ENCODE measurements at regions not wholly inside any gene's neighbourhood (a gene's known extent, or its start where the extent isn't known, plus 50 kb on each side); places are given as distances from the start of the nearest gene placed in this dataset.
"Not testable (repeated sequence)": the region's sequence is repeated elsewhere in the genome, so short reads cannot be mapped to it uniquely, and the experiment has no call there.

DNA sequence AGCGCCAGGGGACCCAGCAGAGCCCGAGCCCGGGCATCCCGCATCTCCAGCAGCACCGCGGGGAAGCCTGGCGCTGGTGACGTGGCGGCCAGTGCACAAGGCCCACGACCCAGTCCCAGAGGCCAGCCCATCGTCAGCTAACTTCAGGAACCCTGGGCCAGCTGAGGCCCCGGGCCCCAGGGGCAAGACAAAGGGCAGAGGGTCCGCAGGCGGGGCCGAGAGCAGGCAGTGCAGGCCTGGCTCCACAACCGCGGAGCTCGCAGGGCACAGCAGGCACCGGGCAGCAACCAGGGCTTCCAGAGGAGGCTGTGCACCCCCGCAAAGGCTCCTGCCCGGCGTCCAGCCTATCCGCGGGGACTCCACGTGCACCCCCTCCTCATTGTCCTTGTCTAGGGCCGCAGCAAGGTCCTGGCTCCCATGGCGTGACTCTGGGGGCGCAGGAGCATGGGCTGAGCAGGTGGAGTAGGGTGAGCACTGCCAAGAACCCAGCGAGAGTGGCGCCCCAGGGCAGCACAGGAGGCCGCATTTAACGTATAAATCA lies 352.5 kb downstream of the KCNJ18 start:
- not testable (repeated sequence) for DNase-seq (ENCODE audit: low read depth); H3K4me3 ChIP-seq (replicated peaks; ENCODE audit: low read depth, low read length)

DNA sequence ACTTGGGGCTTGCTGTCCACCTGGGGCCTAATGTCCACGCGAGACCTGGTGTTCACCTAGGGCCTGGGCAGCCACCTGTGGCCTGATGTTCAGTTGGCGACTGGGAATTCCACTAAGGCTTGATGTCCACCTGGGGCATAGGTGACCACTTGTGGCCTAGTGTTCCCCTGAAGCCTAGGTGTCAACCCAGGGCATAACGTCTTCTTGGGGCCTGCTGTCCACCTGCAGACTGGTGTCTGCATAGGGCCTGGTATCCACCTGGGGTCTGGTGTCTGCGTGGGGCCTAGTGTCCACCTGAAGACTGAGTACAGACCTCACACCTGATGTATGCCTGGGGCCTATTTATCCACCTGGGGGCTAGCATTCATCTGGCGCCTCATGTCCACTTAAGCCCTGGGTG lies 355.2 kb downstream of the KCNJ18 start:
- not testable (repeated sequence) for DNase-seq (ENCODE audit: low read depth); H3K4me3 ChIP-seq (replicated peaks; ENCODE audit: low read depth, low read length)

DNA sequence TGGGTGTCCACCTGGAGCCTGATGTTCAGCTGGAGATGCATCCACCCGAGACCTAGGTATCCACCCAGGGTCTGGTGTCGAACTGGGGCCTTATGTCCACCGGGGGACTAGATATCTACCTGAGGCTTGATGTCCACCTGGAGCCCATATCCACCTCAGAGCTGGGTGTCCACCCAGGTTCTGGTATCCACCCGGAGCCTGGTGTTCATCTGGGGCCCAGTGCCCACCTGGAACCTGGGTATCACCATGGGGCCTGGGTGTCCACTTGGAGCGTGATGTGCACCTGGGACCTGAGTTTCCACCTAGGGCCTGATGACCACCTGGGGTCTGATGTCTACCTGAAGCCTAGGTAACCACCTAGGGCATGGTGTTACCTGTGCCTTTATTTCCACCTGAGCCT lies 355.9 kb downstream of the KCNJ18 start:
- not testable (repeated sequence) for DNase-seq (ENCODE audit: low read depth); H3K4me3 ChIP-seq (replicated peaks; ENCODE audit: low read depth, low read length)

- not testable (repeated sequence) for H3K4me3 ChIP-seq (replicated peaks; ENCODE audit: low read depth, low read length); DNase-seq (ENCODE audit: low read depth)
Measured at GRCh38 chr17:22050766-22051165, 358.4 kb downstream of the KCNJ18 start.

DNA sequence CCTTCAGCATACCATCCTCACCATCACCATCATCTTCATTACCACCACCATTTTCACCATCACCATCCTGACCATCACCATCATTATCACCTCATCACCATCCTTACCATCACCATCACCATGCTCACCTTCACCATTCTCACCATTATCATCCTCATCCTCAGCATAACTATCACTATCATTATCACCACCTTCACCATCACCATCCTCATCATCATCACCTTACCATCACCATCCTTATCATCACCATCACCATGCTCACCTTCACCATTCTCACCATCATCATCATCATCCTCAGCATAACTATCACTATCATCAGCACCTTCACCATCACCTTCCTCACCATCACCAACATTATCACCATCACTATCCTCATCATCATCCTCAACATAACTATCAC lies 360.4 kb downstream of the KCNJ18 start:
- H3K4me3 ChIP-seq (replicated peaks; ENCODE audit: low read depth, low read length); DNase-seq (ENCODE audit: low read depth): not testable (repeated sequence)

GRCh38 chr17:22056566-22056965 lies 364.2 kb downstream of the KCNJ18 start:
- not testable (repeated sequence) for H3K4me3 ChIP-seq (replicated peaks; ENCODE audit: low read depth, low read length); DNase-seq (ENCODE audit: low read depth)

DNA sequence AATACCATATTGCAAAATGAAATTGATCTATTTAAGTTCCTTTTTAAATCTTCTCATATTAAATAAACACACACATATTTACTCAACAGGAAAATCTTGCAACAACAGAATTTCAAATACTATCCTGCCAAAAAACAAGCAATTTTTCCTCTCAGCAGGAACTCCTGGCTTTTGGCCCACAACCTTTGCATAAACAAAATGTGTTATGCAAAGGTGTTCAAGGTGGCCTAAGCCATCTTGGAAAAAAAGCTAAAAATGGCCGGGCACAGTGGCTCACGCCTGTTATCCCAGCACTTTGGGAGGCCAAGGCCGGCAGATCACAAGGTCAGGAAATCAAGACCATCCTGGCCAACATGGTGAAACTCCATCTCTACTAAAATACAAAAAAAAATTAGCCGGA lies 383.6 kb downstream of the KCNJ18 start:
- not testable (repeated sequence) for DNase-seq (ENCODE audit: low read depth); H3K4me3 ChIP-seq (replicated peaks; ENCODE audit: low read depth, low read length)

DNA sequence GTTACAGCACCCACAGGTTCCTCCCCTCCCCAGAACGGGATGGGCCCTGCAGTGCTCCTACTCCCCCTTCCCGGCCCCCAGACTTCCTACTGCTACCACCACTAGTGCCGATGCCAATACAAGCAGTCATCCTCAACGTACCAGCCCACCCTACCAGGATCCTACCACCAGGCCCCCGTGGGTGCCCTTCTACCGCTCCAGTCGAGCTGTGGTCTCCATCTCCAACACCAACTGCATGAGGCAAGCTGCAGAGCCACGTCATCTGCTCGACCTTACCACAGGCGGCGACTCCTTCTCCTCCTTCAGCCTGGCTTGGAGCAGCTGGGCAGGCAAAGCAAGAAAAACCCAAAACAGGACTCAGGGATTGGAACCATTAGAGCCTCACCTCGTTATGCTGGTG lies 396.3 kb downstream of the KCNJ18 start:
- not testable (repeated sequence) for DNase-seq (ENCODE audit: low read depth); H3K4me3 ChIP-seq (replicated peaks; ENCODE audit: low read depth, low read length)

DNA sequence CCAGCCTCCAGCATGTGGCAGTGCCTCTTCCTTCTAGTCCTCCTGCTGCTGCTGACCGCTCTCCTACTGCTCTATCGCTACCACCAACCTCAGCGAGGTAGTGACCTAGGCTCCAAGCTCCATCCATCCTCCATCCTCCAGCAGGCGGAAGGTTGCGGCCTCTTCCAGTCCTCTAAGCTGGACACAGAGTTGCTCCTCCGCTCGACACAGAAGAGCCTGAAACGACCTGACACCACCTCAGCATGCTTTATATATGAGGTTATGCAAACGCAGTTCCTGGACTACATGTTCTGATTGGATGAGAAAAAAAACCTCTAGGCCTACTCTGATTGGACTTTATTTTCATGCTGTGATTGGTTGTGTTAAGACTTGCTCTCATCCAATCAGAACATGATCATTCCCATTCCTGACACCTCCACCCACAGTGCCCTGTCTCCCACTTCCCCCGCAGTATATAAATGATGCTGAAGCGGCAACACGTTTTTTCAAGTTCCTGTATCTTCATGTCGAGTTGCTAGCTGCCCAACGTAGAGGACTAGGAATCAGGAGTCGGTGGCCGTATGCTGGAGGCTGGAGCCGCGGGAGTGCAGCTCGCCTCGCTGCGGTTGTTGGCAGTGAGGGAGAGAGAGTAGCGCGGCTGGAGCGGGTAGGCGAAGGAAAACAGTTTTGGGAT lies 398.1 kb downstream of the KCNJ18 start:
- DNase-seq (ENCODE audit: low read depth): no peak
- no peak overlapping the region for H3K4me3 ChIP-seq (replicated peaks; ENCODE audit: low read depth, low read length)
- TF ChIP-seq, protein P1, sequence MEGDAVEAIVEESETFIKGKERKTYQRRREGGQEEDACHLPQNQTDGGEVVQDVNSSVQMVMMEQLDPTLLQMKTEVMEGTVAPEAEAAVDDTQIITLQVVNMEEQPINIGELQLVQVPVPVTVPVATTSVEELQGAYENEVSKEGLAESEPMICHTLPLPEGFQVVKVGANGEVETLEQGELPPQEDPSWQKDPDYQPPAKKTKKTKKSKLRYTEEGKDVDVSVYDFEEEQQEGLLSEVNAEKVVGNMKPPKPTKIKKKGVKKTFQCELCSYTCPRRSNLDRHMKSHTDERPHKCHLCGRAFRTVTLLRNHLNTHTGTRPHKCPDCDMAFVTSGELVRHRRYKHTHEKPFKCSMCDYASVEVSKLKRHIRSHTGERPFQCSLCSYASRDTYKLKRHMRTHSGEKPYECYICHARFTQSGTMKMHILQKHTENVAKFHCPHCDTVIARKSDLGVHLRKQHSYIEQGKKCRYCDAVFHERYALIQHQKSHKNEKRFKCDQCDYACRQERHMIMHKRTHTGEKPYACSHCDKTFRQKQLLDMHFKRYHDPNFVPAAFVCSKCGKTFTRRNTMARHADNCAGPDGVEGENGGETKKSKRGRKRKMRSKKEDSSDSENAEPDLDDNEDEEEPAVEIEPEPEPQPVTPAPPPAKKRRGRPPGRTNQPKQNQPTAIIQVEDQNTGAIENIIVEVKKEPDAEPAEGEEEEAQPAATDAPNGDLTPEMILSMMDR (IDR thresholded peaks at IDR 0.05; ENCODE audit: low read length, missing control alignments): no peak

DNA sequence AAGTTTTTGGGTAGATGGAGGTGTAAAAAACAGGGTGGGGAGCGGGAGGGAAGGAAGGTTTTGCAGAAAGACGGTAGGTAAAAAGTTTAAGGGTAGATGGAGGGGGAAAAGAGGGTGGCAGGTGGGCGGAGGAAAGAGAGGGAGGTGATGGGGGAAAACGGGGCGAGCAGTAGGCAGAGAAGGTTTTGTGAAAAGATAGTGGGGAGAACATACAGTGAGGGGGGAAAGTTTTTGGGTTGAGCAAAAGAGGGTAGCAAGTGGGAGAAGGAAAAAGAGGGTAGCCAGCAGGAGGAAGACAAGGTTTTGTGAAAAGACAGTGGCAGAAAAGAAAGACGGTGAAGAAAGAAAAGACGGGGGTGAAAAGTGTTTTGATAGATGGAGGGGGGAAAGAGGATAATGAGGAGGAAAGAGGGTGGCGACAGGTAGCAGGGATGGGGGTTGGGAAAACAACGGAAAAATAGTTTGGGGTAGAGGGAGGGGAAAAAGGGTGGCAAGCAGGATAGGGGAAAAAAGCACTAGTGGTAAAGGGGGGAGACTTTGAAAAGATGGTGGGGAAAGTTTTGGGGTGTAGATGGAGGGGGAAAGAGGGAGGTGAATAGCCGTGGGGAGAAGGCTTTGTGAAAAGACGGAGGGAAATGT lies 398.8 kb downstream of the KCNJ18 start:
- not testable (repeated sequence) for H3K4me3 ChIP-seq (replicated peaks; ENCODE audit: low read depth, low read length); DNase-seq (ENCODE audit: low read depth)

GRCh38 chr17:22091840-22092239 lies 399.5 kb downstream of the KCNJ18 start:
- not testable (repeated sequence) for DNase-seq (ENCODE audit: low read depth); H3K4me3 ChIP-seq (replicated peaks; ENCODE audit: low read depth, low read length)

DNA sequence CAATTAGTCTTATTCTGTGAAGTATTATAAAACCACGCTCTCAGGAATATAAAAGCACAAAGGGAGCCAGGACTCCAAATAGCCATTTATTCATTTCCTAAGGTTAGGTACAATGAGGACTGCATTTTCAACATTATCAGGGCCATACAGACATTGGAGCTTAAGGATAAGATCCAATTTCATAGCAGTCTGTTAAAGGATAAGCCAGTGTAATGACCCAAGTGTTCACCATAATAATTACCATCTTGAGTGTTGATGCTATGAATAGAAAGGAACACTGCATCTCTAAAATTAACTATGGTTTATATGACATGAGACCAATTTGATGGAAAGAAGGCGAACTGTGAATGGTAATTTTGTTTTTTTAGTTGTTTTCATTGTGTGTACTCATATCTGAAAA lies 403.1 kb downstream of the KCNJ18 start:
- not testable (repeated sequence) for H3K4me3 ChIP-seq (replicated peaks; ENCODE audit: low read depth, low read length)

GRCh38 chr17:22099633-22100032 lies 407.3 kb downstream of the KCNJ18 start:
- not testable (repeated sequence) for H3K4me3 ChIP-seq (replicated peaks; ENCODE audit: low read depth, low read length); DNase-seq (ENCODE audit: low read depth)

More for the DNA sequence above, 403.1 kb downstream of the KCNJ18 start:
- not testable (repeated sequence) for DNase-seq (ENCODE audit: low read depth)

DNA sequence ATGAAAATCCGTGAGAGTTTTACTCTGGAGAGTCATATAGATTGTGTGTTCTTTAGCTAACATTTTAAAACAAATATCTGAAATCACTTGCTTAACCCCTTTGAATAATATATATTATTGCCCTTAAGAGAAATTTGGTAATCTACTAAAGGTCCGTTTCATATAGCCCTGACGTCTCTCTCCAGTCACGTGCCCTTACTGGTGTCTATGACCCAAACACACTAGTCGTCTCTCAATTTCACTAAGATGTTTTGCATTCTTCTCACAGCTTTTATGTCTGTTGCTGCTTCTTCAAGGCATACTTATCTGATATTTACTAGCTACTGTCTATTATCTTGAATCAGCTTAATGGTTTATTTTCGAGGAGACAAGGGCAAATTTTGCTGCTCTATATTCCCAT lies 409.9 kb downstream of the KCNJ18 start:
- TF ChIP-seq, protein P1 (IDR thresholded peaks at IDR 0.05; ENCODE audit: low read length, missing control alignments): no peak
- no peak overlapping the region for H3K4me3 ChIP-seq (replicated peaks; ENCODE audit: low read depth, low read length)
- no peak for DNase-seq (ENCODE audit: low read depth)

DNA sequence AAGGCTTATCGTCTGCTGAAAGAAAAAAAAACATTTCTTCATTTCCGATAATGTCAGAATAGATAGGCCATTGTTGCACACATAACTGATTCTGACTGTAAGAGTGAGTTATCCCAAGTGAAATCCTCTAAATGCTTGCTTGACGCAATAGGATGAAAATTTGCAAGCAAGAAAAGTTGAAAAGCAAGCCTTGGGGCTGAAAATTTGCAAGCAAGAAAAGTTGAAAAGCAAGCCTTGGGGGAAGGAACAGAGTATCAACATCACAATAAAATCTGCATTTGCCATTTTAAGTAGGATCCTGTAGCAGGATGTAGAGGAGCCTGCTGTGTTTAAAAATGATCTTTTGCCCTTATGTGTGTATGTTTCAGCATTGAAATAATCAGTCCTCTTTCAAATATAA lies 424.4 kb downstream of the KCNJ18 start:
- DNase-seq (ENCODE audit: low read depth); H3K4me3 ChIP-seq (replicated peaks; ENCODE audit: low read depth, low read length): not testable (repeated sequence)

DNA sequence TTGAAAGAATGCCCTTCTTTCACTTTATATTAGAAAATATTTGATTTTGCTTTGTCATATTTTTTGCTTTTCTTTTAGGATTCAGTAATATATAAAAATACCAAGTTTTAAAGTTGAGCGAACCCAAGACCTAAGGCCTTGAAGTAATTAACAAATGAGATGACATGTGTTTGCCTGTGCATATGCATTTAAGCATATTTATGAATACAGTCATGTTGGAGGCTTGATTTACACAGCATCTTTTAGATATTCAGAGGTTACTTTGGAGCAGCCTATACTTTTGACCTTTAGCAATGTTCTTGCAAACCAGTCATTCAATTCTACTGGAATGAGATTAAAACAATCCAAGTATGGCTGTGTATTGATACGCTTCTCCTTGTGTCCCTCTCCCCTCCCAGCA lies 425.1 kb downstream of the KCNJ18 start:
- not testable (repeated sequence) for H3K4me3 ChIP-seq (replicated peaks; ENCODE audit: low read depth, low read length); DNase-seq (ENCODE audit: low read depth)

DNA sequence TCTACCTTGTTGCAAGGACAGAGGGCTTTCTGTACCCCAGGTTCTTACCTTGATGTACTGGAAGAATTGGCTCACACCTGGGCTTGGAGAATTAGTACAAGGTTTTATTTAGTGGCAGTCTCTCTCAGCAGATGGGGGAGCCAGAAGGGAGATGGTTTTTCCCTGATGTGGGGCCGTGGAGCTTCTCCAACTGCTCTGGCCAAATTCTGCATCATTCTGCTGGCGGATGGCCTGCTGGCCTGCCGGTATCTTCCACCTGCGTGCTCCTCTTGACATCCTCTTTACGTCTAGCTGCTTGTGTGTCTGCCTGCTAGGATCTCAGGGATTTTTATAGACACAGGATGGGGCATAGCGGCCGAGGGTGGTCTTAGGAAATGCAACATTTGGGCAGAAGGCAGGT lies 426.7 kb downstream of the KCNJ18 start:
- H3K4me3 ChIP-seq (replicated peaks; ENCODE audit: low read depth, low read length); DNase-seq (ENCODE audit: low read depth): not testable (repeated sequence)

Data from fibroblast of pulmonary artery (primary cell).